Progenitor cell of endocrine pancreas (in vitro differentiated cells): ENCODE measurements at regions not wholly inside any gene's neighbourhood (a gene's known extent, or its start where the extent isn't known, plus 50 kb on each side); places are given as distances from the start of the nearest gene placed in this dataset.

Source experiments
- DNase-seq: peaks from one replicate; pipeline ENCODE4 v3.0.0; 2021; ENCODE audit warnings: low spot score; ENCODE audit not compliant: unreplicated experiment
- H3K27ac Mint-ChIP-seq: 2 replicates; pipeline ENCODE4 v1.8.0; 2021; ENCODE audit warnings: mild to moderate bottlenecking, moderate library complexity, mixed read lengths
- H3K27me3 Mint-ChIP-seq: 2 replicates; pipeline ENCODE4 v1.8.0; 2021; ENCODE audit warnings: mixed read lengths
- H3K36me3 Mint-ChIP-seq: 2 replicates; pipeline ENCODE4 v1.8.0; 2022; ENCODE audit warnings: mixed read lengths; ENCODE audit not compliant: insufficient read depth
- H3K4me1 Mint-ChIP-seq: 2 replicates; pipeline ENCODE4 v1.8.0; 2021; ENCODE audit warnings: low read depth, mixed read lengths
- H3K4me3 Mint-ChIP-seq: 2 replicates; pipeline ENCODE4 v1.8.0; 2021; ENCODE audit warnings: low read depth, mild to moderate bottlenecking, moderate library complexity, mixed read lengths
- H3K9me3 Mint-ChIP-seq: 2 replicates; pipeline ENCODE4 v1.8.0; 2021; ENCODE audit warnings: low read depth, mixed read lengths
- TF ChIP-seq, protein P1 (sequence below): fragments of 200-600 bp; sonication (generic); IDR thresholded peaks from one replicate; pipeline ENCODE4 v1.5.0; 2021; ENCODE audit warnings: antibody characterized with exemption, mild to moderate bottlenecking; ENCODE audit not compliant: unreplicated experiment

DNA sequence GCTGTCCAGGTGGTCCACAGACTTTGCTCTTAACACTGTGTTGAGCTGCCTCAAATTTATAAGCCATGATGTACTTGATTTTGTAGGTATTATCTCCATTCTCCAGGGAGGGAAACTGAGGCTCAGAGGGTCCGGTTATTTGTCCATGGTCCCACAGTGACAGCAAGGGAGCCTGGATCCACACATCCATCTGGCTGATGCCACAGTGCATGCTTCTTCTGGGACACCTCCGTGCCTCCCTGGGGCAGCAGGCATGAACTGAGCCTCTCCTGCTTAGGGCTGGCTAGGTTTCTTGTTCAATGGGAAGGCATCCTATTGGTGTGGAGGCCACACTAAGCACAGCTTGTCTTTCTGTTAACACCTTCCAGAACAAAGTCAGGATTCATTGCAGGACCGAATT, 317.3 kb downstream of the AJAP1 start:
- Mint-ChIP-seq H3K27me3 (peaks cover 7% of the 10 kb centered on the region), H3K27ac (no peak overlapping the region), H3K9me3 (peaks cover 3% of the 10 kb centered on the region), H3K36me3 (no peaks in the 10 kb centered on the region), H3K4me3 (no peak overlapping the region), H3K4me1 (peaks cover 1% of the 10 kb centered on the region)
- DNase-seq, result no peak
- TF ChIP-seq, protein P1, sequence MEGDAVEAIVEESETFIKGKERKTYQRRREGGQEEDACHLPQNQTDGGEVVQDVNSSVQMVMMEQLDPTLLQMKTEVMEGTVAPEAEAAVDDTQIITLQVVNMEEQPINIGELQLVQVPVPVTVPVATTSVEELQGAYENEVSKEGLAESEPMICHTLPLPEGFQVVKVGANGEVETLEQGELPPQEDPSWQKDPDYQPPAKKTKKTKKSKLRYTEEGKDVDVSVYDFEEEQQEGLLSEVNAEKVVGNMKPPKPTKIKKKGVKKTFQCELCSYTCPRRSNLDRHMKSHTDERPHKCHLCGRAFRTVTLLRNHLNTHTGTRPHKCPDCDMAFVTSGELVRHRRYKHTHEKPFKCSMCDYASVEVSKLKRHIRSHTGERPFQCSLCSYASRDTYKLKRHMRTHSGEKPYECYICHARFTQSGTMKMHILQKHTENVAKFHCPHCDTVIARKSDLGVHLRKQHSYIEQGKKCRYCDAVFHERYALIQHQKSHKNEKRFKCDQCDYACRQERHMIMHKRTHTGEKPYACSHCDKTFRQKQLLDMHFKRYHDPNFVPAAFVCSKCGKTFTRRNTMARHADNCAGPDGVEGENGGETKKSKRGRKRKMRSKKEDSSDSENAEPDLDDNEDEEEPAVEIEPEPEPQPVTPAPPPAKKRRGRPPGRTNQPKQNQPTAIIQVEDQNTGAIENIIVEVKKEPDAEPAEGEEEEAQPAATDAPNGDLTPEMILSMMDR, result no peak

DNA sequence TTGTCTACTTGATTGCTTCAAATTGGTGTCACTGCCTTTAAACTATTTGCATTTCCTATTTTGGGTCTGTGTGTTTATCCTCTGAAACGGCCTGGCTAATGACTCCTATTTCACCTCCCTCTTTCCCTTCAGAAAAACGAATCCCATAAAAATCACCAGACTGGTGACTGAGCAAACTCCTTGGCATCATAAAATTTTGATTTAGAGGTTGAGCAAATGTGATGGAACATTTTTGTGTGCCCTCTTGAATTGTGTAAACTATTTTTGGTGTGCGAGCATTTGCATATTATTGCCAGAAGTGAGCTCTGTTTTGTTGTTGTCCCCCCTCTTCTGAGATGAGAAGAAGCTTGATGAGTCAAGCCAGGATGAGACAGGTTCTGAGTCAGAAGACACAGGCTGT, 316.1 kb downstream of the AJAP1 start:
- TF ChIP-seq, protein P1, result no peak
- Mint-ChIP-seq H3K9me3 (peaks cover 3% of the 10 kb centered on the region), H3K36me3 (no peaks in the 10 kb centered on the region), H3K4me1 (peaks cover 3% of the 10 kb centered on the region), H3K4me3 (no peak overlapping the region), H3K27me3 (peaks cover 4% of the 10 kb centered on the region), H3K27ac (no peak overlapping the region)
- DNase-seq, result no peak

DNA sequence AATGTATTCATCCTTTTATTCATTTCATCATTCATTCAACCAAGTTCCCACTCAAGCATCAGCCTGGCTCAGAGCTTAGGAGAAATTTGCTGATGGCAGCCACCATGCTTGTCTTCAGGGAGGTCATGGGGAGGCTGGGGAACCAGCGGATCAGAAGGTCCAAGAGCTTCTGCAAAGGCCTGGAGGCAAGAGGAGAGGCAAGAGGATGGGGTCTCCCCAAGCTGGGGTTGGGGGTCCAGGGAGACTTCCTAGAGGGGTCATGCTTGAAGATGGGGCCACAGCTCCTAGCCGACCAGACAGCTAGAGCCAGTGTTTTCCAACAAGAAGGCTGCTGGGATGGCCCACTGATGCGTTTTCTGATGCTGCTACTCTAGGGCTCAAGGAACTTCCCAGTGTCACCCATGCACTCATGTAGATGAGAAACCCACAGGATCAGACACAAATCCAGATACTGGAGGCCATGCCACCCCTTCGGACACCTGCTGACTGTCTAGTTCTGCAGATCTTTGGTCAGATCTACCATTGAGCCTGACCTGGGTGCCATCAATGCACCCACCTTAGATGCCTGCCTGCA, 315.2 kb downstream of the AJAP1 start:
- Mint-ChIP-seq H3K4me3 (no peak overlapping the region), H3K27me3 (peaks cover 7% of the 10 kb centered on the region), H3K27ac (no peak overlapping the region), H3K36me3 (no peaks in the 10 kb centered on the region), H3K9me3 (peaks cover 3% of the 10 kb centered on the region), H3K4me1 (peaks cover 7% of the 10 kb centered on the region)
- TF ChIP-seq, protein P1, result no peak
- DNase-seq, result no peak

DNA sequence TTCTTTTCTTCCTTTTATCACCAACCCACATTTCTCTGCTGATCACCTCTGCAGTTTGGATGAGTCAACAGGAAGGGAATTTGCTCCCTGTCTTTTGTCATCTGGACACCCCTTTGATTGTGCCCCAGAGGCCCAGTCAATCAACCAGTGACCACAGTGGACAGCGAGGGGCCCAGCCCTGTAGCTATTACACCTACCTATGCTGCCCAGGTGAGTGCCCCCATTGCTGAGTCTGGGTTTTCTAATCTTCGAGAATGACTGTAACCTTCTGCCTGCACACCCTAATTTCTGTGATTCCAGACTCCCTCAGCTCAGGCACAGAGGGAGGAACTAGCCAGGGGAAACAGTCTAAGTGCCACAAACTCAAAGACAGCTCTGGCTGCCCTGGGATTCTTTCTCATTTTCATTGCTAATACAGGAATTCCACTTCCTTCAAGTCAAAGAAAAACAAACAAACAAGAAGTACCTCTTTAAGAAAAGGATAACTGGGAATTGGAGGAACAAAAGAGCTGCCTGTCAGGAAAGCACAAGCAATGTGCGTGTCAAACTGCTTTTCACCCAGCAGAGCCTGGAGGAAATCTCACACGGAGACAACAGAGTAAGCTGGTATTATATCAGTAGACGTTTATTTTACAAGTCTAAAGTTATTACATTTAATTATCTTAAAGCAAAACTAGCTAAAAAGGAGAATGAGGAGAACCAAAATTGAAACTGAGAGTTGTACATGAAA, 311.1 kb downstream of the AJAP1 start:
- H3K27ac Mint-ChIP-seq, result no peak overlapping the region
- H3K4me1 Mint-ChIP-seq, result peaks cover 11% of the 10 kb centered on the region
- peaks cover 17% of the 10 kb centered on the region for H3K27me3 Mint-ChIP-seq
- H3K36me3 Mint-ChIP-seq, result no peaks in the 10 kb centered on the region
- no peak for DNase-seq
- TF ChIP-seq, protein P1, result no peak
- peaks cover 3% of the 10 kb centered on the region for H3K9me3 Mint-ChIP-seq
- no peak overlapping the region for H3K4me3 Mint-ChIP-seq

DNA sequence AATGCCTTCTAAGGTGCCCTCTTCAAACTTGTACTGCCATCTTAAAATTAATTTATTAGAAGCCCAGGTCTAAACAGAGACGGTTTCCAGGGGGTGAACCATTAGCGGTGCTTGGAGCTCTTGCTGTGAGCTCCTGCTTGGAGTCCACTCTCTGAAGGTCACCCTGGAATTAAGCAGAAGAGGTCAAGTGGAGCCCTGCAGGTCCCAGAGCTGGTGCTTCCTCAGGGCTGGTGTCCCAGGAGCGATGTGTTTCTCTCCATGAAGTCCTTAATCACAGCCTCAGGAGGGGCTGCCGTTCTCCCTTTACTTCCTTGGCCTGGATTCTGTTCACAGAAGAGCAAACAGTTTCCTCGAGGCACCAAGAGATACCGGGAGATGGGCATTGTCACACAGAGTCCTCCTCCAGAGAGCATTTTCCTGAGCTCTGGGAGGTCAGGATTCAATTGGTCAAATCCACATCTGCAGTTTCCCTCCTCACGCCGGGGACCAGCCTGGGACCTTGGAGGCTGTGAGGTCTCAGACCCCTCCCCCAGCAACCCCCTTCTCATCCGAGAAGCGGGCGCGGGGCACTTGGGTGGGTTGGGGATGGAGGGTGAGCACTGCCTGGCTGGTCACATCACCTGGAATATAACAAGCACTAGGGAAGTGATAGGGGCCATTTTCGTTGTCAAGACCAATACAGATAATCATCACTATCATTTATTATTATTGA, 310.4 kb downstream of the AJAP1 start:
- H3K4me3 Mint-ChIP-seq, result no peak overlapping the region
- H3K9me3 Mint-ChIP-seq, result peaks cover 3% of the 10 kb centered on the region
- peaks cover 17% of the 10 kb centered on the region for H3K27me3 Mint-ChIP-seq
- H3K36me3 Mint-ChIP-seq, result no peaks in the 10 kb centered on the region
- peaks cover 11% of the 10 kb centered on the region for H3K4me1 Mint-ChIP-seq
- no peak overlapping the region for H3K27ac Mint-ChIP-seq
- no peak for DNase-seq
- TF ChIP-seq, protein P1, result no peak
